ENCODE measurements at regions not wholly inside any gene's neighbourhood (a gene's known extent, or its start where the extent isn't known, plus 50 kb on each side); places are given as distances from the start of the nearest gene placed in this dataset.

- H3K27ac ChIP-seq (ENCODE audit: low read length) = no peak overlapping the region
- H3K4me2 ChIP-seq (ENCODE audit: low read length) = no peak overlapping the region
- no peaks in the 10 kb centered on the region for H3K27me3 ChIP-seq (ENCODE audit: insufficient read depth, low read depth, low read length)
- H3K9me3 ChIP-seq (ENCODE audit: low read length) = no peaks in the 10 kb centered on the region
- no peaks in the 10 kb centered on the region for H3K9me2 ChIP-seq (ENCODE audit: insufficient read depth, low read length)
- H3K36me3 ChIP-seq (ENCODE audit: insufficient read depth, low read length) = no peaks in the 10 kb centered on the region
- H3K9ac ChIP-seq (ENCODE audit: low read length) = no peak overlapping the region
- TF ChIP-seq POLR2AphosphoS5 (IDR thresholded peaks at IDR 0.05) (no peak), RAD21 (conservative IDR thresholded peaks at IDR 0.05) (no peak), EP300 (conservative IDR thresholded peaks at IDR 0.05; ENCODE audit: poor library complexity, severe bottlenecking) (no peak), SMC3 (conservative IDR thresholded peaks at IDR 0.05; ENCODE audit: poor library complexity) (no peak), TAF1 (IDR thresholded peaks at IDR 0.05; ENCODE audit: low read depth) (no peak), REST (IDR thresholded peaks at IDR 0.05; ENCODE audit: borderline replicate concordance) (no peak), EZH2 (IDR thresholded peaks at IDR 0.05; ENCODE audit: borderline replicate concordance, insufficient read depth, low read length, poor library complexity, severe bottlenecking) (no peak), MXI1 (conservative IDR thresholded peaks at IDR 0.05; ENCODE audit: poor library complexity, severe bottlenecking) (no peak), CTCF (IDR thresholded peaks at IDR 0.05; ENCODE audit: poor library complexity, severe bottlenecking) (no peak)
- H2AFZ ChIP-seq (ENCODE audit: low read depth, low read length) = no peak overlapping the region
- no peaks in the 10 kb centered on the region for H3K79me2 ChIP-seq (replicated peaks; ENCODE audit: insufficient read depth, low read length)
- H3F3A ChIP-seq (ENCODE audit: insufficient read depth, low read length, poor library complexity, severe bottlenecking) = no peaks in the 10 kb centered on the region
- no peaks in the 10 kb centered on the region for H4K20me1 ChIP-seq (ENCODE audit: insufficient read depth)
- H3K4me3 ChIP-seq (ENCODE audit: low read length) = no peak overlapping the region
Measured at GRCh38 chr7:17678896-17679295, 261.4 kb downstream of the SNX13 start.

- Histone ChIP-seq H2AFZ (ENCODE audit: low read depth, low read length) (no peak overlapping the region), H3F3A (ENCODE audit: insufficient read depth, low read length, poor library complexity, severe bottlenecking) (no peaks in the 10 kb centered on the region), H3K36me3 (ENCODE audit: insufficient read depth, low read length) (no peaks in the 10 kb centered on the region), H3K9me3 (ENCODE audit: low read length) (no peaks in the 10 kb centered on the region), H4K20me1 (ENCODE audit: insufficient read depth) (no peaks in the 10 kb centered on the region), H3K9me2 (ENCODE audit: insufficient read depth, low read length) (no peaks in the 10 kb centered on the region), H3K4me3 (ENCODE audit: low read length) (no peak overlapping the region), H3K27me3 (ENCODE audit: insufficient read depth, low read depth, low read length) (no peaks in the 10 kb centered on the region), H3K79me2 (replicated peaks; ENCODE audit: insufficient read depth, low read length) (no peaks in the 10 kb centered on the region), H3K27ac (ENCODE audit: low read length) (no peak overlapping the region), H3K4me2 (ENCODE audit: low read length) (no peak overlapping the region), H3K9ac (ENCODE audit: low read length) (no peak overlapping the region)
- TF ChIP-seq POLR2AphosphoS5 (IDR thresholded peaks at IDR 0.05) (no peak), TAF1 (IDR thresholded peaks at IDR 0.05; ENCODE audit: low read depth) (no peak), REST (IDR thresholded peaks at IDR 0.05; ENCODE audit: borderline replicate concordance) (no peak), EP300 (conservative IDR thresholded peaks at IDR 0.05; ENCODE audit: poor library complexity, severe bottlenecking) (no peak), SMC3 (conservative IDR thresholded peaks at IDR 0.05; ENCODE audit: poor library complexity) (no peak), CTCF (IDR thresholded peaks at IDR 0.05; ENCODE audit: poor library complexity, severe bottlenecking) (no peak), EZH2 (IDR thresholded peaks at IDR 0.05; ENCODE audit: borderline replicate concordance, insufficient read depth, low read length, poor library complexity, severe bottlenecking) (no peak), MXI1 (conservative IDR thresholded peaks at IDR 0.05; ENCODE audit: poor library complexity, severe bottlenecking) (no peak), RAD21 (conservative IDR thresholded peaks at IDR 0.05) (no peak)
Measured at GRCh38 chr7:17679458-17679857, 260.8 kb downstream of the SNX13 start.
